Right lobe of liver (tissue), 6 donors: ENCODE measurements at regions not wholly inside any gene's neighbourhood (a gene's known extent, or its start where the extent isn't known, plus 50 kb on each side); places are given as distances from the start of the nearest gene placed in this dataset.

Source experiments
- ATAC-seq, 4 donors: fragments of 200-7000 bp; cut with Tn5 transposase; one replicate each; pipeline ENCODE4 v1.9.1; 2020; ENCODE audit warnings: mild to moderate bottlenecking in 4 of 4, moderate library complexity in 4 of 4
- DNase-seq, 3 donors: peaks; one replicate each; pipeline ENCODE4 v3.0.0-alpha.2; 2020
- H3K27ac ChIP-seq, 3 donors: fragments of 200-600 bp; one replicate each; pipeline ENCODE4 v1.8.0; 2022
- H3K27me3 ChIP-seq, 2 donors: fragments of 200-600 bp; one replicate each; pipeline ENCODE4 v1.8.0; 2022
- H3K36me3 ChIP-seq, 4 donors: fragments of 200-600 bp; sonication (generic) in 1 of 4; one replicate each; pipeline versions ENCODE4 v1.5.1 to v1.8.0; 2017 to 2022; ENCODE audit warnings: control low read depth in 1 of 4
- H3K4me1 ChIP-seq, 4 donors: fragments of 200-600 bp; sonication (generic) in 1 of 4; one replicate each; pipeline versions ENCODE4 v1.5.1 to v1.8.0; 2017 to 2022; ENCODE audit warnings: control low read depth in 1 of 4
- H3K4me3 ChIP-seq, 3 donors: fragments of 200-600 bp; one replicate each; pipeline ENCODE4 v1.8.0; 2022
- H3K9me3 ChIP-seq, 4 donors: fragments of 200-600 bp; sonication (generic) in 1 of 4; one replicate each; pipeline versions ENCODE4 v1.5.1 to v1.8.0; 2017 to 2022; ENCODE audit warnings: control low read depth in 1 of 4
- CTCF ChIP-seq, 4 donors: fragments of 200-600 bp in 3 of 4; fragments of 450-650 bp in 1 of 4; IDR thresholded peaks; one replicate each; pipeline versions ENCODE4 v1.5.1 to v1.8.0; 2016 to 2022; ENCODE audit warnings: antibody characterized with exemption in 4 of 4, mild to moderate bottlenecking in 2 of 4
- POLR2A ChIP-seq: fragments of 450-650 bp; IDR thresholded peaks from one replicate; pipeline ENCODE4 v1.6.1; 2017; ENCODE audit warnings: antibody characterized with exemption, mild to moderate bottlenecking
- WGBS: methylation state at CpG from one replicate; pipeline ENCODE4 v1.1.6; 2018; ENCODE audit warnings: low coverage, low lambda C conversion rate; ENCODE audit not compliant: insufficient coverage; ENCODE audit errors: missing lambda C conversion rate; 5-methylcytosine and 5-hydroxymethylcytosine counted together
- intact Hi-C, 2 donors: fragments of 100-400 bp; cut with DNase I; formaldehyde crosslinking; loops; one replicate each; pipeline versions ENCODE4 v1.11.2 to v1.14.1; 2022
- donor health status: DM: no; HTN: yes; CAD: no.
- donor health status: DM: no; HTN: no; CAD: no.
- donor health status: DM: no; HTN: no; CAD: no.
- donor health status: DM: no; HTN: yes; CAD: no.
- donor health status: DM: no; HTN: yes; CAD: no.

GRCh38 chr6:74650668-74651067, 555.2 kb downstream of the COL12A1 start:
- no peak overlapping the region for H3K27ac ChIP-seq
- WGBS: 54% methylated on average over 3 of the region's 3 CpGs
- TF ChIP-seq POLR2A (no peak), CTCF (IDR thresholded peaks at IDR 0.05) (no peak)
- H3K4me3 ChIP-seq: no peak overlapping the region
- no peaks in the 10 kb centered on the region for H3K9me3 ChIP-seq
- no peaks in the 10 kb centered on the region for H3K36me3 ChIP-seq
- no peaks in the 10 kb centered on the region for H3K4me1 ChIP-seq
- no peak for DNase-seq
- H3K27me3 ChIP-seq: no peaks in the 10 kb centered on the region
- intact Hi-C loops: no loop called here
- no peak for ATAC-seq

- H3K4me3 ChIP-seq: no peak overlapping the region
- ATAC-seq: no peak
- no peak for DNase-seq
- no peaks in the 10 kb centered on the region for H3K4me1 ChIP-seq
- H3K27ac ChIP-seq: no peak overlapping the region
- H3K9me3 ChIP-seq: no peaks in the 10 kb centered on the region
- no peaks in the 10 kb centered on the region for H3K36me3 ChIP-seq
- TF ChIP-seq POLR2A (no peak), CTCF (IDR thresholded peaks at IDR 0.05) (no peak)
- intact Hi-C loops: no loop called here
- H3K27me3 ChIP-seq: no peaks in the 10 kb centered on the region
- no CpG with 5 or more reads among the region's 1 CpG for WGBS
Measured at GRCh38 chr6:74646461-74646860, 559.4 kb downstream of the COL12A1 start.

- TF ChIP-seq POLR2A (no peak), CTCF (IDR thresholded peaks at IDR 0.05) (no peak)
- intact Hi-C loops: no loop called here
- no peak for DNase-seq
- ATAC-seq: no peak
- Histone ChIP-seq H3K27ac (no peak overlapping the region), H3K36me3 (no peaks in the 10 kb centered on the region), H3K27me3 (no peaks in the 10 kb centered on the region), H3K4me3 (no peak overlapping the region), H3K9me3 (no peaks in the 10 kb centered on the region), H3K4me1 (no peaks in the 10 kb centered on the region)
- 53% methylated on average over 5 of the region's 6 CpGs for WGBS
Measured at GRCh38 chr6:74645108-74645849, 560.6 kb downstream of the COL12A1 start.

- WGBS: 75% methylated on average over 2 of the region's 2 CpGs
- intact Hi-C loops: no loop called here
- no peak for ATAC-seq
Measured at GRCh38 chr6:74642101-74642500, 563.8 kb downstream of the COL12A1 start.

More at GRCh38 chr6:74642101-74642500, 563.8 kb downstream of the COL12A1 start:
- Histone ChIP-seq H3K4me1 (no peaks in the 10 kb centered on the region), H3K4me3 (no peak overlapping the region), H3K36me3 (no peaks in the 10 kb centered on the region), H3K27me3 (no peaks in the 10 kb centered on the region), H3K27ac (no peak overlapping the region), H3K9me3 (no peaks in the 10 kb centered on the region)
- DNase-seq: no peak
- TF ChIP-seq POLR2A (no peak), CTCF (IDR thresholded peaks at IDR 0.05) (no peak)
